DOHH2 (cell line): ENCODE measurements at regions not wholly inside any gene's neighbourhood (a gene's known extent, or its start where the extent isn't known, plus 50 kb on each side); places are given as distances from the start of the nearest gene placed in this dataset.

ENCODE experiments used
- EZH2phosphoT487 ChIP-seq: fragments of 200-600 bp; sonication (generic); IDR thresholded peaks from 2 replicates; pipeline ENCODE4 v1.6.1; 2017; ENCODE audit warnings: borderline replicate concordance, mild to moderate bottlenecking, antibody characterized with exemption, low read length, moderate library complexity, mixed read lengths
- TF ChIP-seq, protein P1 (sequence below): fragments of 200-600 bp; sonication (generic); IDR thresholded peaks from one replicate; pipeline ENCODE4 v1.5.1; 2014; ENCODE audit warnings: antibody characterized with exemption, mild to moderate bottlenecking, low read depth, low read length; ENCODE audit not compliant: poor library complexity, severe bottlenecking

GRCh38 chr3:127137113-127137512 is 55.8 kb upstream of the PRR23E start:
- TF ChIP-seq, protein P1, sequence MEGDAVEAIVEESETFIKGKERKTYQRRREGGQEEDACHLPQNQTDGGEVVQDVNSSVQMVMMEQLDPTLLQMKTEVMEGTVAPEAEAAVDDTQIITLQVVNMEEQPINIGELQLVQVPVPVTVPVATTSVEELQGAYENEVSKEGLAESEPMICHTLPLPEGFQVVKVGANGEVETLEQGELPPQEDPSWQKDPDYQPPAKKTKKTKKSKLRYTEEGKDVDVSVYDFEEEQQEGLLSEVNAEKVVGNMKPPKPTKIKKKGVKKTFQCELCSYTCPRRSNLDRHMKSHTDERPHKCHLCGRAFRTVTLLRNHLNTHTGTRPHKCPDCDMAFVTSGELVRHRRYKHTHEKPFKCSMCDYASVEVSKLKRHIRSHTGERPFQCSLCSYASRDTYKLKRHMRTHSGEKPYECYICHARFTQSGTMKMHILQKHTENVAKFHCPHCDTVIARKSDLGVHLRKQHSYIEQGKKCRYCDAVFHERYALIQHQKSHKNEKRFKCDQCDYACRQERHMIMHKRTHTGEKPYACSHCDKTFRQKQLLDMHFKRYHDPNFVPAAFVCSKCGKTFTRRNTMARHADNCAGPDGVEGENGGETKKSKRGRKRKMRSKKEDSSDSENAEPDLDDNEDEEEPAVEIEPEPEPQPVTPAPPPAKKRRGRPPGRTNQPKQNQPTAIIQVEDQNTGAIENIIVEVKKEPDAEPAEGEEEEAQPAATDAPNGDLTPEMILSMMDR, result no peak
- no peak for TF ChIP-seq EZH2phosphoT487
